IPS DF 4.7 (cell line): ENCODE measurements at regions not wholly inside any gene's neighbourhood (a gene's known extent, or its start where the extent isn't known, plus 50 kb on each side); places are given as distances from the start of the nearest gene placed in this dataset.
"Not testable (repeated sequence)": the region's sequence is repeated elsewhere in the genome, so short reads cannot be mapped to it uniquely, and the experiment has no call there.

Experiments used
- DNase-seq: peaks from one replicate; pipeline ENCODE4 v3.0.0-alpha.2; 2013; ENCODE audit warnings: low spot score; ENCODE audit errors: extremely low read depth

DNA sequence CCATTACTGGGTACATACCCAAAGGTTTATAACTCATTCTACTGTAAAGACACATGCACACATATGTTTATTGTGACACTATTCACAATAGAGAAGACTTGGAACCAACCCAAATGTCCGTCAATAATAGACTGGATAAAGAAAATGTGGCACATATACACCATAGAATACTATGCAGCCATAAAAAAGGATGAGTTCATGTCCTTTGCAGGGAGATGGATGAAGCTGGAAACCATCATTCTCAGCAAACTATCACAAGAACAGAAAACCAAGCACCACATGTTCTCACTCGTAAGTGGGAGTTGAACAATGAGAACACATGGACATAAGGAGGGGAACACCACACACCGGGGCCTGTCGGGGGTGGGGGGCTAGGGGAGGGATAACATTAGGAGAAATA lies 196.9 kb upstream of the CAND1 start:
- not testable (repeated sequence) for DNase-seq

DNA sequence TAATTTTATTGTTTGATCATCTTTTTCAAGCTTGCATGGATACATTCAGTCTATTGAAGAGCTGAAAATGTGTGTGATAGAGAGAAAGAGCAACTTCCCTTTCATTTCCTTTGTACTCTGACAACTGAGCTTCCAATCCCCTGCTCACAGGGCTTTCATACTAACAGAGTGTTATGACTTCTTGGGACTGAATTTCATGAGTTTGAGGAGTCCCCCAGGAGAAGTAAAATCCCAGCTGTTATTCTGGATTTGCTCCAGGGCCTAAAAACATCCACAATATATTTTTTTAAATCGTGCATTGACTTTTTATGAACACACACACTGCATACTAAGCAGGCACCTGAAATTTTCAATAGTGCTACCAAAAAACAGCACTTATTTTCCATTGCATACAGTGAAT lies 195.8 kb upstream of the CAND1 start:
- no peak for DNase-seq

GRCh38 chr12:67074072-67074471 lies 195.1 kb upstream of the CAND1 start:
- no peak for DNase-seq

DNA sequence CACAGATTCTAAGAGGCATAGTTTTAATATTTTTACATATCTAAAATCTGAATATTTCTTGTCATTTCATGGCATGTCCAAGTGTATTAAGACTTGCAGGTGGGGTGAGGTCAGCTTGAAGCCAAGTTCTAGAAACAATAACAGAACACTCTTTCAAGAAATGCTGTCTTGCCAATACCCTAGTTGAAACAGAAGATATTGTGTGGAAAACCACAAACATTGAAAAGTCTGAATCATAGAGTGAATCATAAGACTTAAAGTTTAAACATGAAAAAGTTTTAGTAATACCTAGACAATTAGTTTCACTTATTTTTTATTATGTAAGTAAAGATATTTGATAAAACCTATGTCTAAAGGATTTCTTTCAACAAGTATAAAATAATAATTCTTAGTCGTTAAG lies 191.5 kb upstream of the CAND1 start:
- no peak for DNase-seq

DNA sequence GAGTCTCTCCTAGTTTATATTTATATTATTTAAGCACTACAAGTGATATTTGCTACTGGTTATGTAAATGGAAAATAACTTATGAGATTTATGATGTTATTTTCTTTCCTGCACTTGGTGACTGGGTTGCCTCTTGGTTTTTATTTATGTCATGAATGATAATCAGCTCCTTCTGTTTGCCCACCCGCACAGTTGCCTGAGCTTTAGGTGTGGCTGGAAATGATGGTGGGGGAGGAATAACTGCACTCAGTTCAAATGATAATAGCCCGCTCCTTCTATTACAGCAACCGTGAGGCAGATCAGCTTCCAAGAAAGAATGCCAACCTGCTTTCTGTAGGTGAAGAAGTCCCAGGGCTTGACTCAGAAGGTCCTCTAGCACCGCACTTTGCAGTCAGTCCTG lies 190.2 kb upstream of the CAND1 start:
- DNase-seq, result no peak

- no peak for DNase-seq
These were observed 188.5 kb upstream of the CAND1 start for GRCh38 chr12:67080637-67081036.

DNA sequence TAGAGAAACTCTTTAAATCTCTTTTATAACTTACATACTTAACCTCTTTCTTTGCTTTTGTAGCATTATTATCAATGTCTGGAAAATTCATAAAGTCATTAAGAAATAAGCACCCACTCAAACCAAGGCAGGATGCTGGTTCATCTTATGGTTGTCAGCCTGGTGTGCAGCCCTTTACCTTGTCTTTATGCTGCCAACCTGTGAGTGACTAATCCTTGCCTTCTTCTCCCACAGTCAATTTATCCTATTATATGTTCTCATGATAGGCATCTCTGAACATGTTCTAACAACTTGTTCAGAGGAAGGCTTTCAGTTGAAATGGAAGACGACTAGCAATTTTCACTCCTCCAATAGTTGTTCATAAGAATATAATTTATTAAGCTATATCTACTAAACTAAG lies 186.9 kb upstream of the CAND1 start:
- DNase-seq, result no peak

GRCh38 chr12:67085699-67086098 lies 183.5 kb upstream of the CAND1 start:
- DNase-seq, result no peak

GRCh38 chr12:67086116-67086515 lies 183.0 kb upstream of the CAND1 start:
- DNase-seq, result no peak

- no peak for DNase-seq
These were observed 180.6 kb upstream of the CAND1 start for GRCh38 chr12:67088401-67089118.

DNA sequence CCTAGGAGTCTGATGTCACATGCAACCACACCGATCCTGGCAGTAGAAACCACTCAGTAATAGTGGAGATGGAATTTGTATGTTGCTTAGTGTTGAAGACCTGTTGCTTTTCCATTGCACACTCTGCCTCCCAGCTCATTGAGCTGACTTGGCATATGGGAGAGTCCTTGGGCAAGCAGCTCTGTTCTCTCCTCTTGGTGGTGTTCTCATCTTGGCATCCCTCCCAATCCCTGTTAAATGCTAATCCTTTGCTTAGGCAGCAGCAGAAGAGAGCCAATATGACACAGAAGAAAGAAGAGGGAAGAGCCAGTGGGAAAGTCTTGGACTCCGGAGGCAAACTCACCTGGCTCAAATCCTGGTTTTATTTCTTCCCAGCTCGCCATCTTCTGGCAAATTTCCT lies 178.0 kb upstream of the CAND1 start:
- no peak for DNase-seq

DNA sequence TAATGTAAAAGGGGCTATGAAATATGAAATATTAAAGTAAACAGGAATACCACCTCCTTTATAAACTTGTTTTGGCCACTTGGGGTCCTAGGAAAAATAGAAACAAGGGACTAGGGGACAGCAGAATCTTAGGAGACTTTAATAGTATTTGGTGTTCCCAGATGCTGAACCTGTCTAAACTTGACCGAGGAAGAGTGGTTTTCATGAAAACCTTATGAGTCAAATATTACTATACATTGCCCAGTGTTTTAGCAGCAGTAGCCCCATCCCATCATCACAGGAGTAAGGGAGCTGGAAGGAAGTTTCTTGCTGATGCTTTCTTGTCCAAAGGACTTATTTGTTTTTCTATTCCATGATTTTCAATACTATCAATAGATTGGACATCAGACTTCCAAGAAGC lies 177.5 kb upstream of the CAND1 start:
- DNase-seq, result no peak

- not testable (repeated sequence) for DNase-seq
These were observed 176.2 kb upstream of the CAND1 start for GRCh38 chr12:67092934-67093333.

DNA sequence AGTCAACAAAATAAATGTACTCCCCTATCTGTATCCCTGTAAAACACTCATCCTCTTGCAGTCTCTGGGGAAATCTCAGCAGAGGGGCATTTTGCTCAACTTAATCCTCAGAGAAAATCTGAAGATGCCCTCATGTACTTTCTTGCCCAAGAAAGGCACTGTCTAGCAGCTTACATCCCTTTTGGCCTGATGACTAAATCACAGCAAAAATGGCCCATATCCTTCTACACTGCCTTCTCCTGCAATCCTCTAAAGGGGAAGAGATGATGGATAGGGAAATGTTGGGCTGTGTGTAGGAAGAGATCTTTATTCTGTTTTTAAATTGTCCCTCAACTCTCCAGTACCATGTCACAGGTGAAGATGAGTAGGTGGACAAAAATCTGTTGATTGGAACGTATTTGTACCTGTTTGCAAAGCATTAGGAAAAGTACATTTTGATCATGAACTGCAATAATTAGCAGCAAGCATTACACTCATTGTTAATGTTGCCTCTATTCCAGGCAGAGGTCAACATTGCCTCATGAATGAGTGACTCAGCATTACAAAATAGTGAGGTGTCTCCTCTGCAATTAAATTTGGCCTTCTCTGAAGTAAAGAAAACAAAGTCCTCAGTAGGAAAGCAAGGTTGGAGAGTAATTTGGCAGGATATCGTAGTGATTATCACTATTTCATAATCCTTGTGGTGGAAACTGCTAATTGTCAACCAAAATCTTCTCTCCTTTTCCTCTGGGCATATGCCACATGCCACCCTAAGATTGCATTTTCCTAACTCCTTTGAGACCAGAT lies 172.4 kb upstream of the CAND1 start:
- DNase-seq, result no peak

GRCh38 chr12:67099858-67100257 lies 169.3 kb upstream of the CAND1 start:
- no peak for DNase-seq

- no peak for DNase-seq
These were observed 165.6 kb upstream of the CAND1 start for GRCh38 chr12:67103521-67103920.

GRCh38 chr12:67107235-67107634 lies 161.9 kb upstream of the CAND1 start:
- no peak for DNase-seq

- DNase-seq, result no peak
These were observed 161.3 kb upstream of the CAND1 start for GRCh38 chr12:67107751-67108269.

GRCh38 chr12:67110345-67110744 lies 158.8 kb upstream of the CAND1 start:
- DNase-seq, result not testable (repeated sequence)

GRCh38 chr12:67111182-67111581 lies 158.0 kb upstream of the CAND1 start:
- no peak for DNase-seq

DNA sequence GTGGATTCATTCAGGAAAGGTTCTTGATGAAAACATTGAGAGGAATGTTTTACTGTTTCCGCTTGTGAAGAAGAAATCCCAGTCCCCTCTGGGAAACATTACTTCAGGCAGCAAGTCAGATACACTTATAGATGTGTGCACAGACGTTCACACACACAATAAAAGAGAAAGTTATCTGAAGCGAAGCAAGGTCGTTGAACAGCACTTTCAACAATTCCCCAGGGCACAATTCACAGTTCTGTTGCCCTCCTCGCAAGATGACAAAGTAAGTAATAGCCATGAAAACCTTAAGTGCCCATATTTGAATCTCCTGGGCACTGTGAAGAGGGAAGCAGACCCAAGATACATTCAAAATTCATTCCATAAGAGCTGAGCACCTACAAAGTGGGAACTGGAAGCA lies 156.6 kb upstream of the CAND1 start:
- no peak for DNase-seq

DNA sequence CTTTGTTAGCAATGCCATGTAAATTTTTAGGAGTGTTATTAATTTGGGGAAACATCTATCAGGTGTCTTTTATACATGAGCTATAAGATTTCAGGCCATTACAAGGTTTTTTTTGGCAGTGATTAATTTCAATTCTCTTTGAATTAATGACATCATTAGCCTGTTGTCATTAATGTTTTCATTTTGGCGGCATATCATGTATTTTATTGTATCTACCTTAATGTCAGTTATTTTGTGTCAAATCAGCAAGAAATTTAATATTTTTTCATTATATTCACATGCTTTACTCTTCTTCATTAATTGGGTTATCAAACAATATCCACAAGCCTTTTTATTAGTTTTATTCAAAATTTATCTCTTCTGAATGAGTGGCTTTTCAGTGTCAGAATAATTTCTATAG lies 153.0 kb upstream of the CAND1 start:
- no peak for DNase-seq

DNA sequence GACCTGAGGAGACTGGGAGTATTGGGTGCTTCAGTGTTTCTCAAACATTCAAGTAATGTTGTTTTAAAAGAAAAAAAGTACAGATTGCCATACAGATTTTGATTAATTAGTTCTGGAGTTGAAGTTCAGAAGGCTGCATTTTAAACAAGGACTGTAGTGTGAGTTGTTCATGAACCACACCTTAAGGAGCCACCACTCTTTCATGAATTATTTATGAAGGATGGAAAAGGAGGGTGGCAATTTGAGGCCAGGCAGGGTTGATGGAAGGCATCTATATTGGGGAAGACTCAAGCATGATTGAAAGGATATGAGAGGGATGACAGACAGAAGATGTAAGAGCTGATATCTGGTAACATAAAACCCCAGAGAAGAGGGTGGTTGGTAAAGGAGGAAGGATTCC lies 146.6 kb upstream of the CAND1 start:
- no peak for DNase-seq
